ENCODE measurements at regions not wholly inside any gene's neighbourhood (a gene's known extent, or its start where the extent isn't known, plus 50 kb on each side); places are given as distances from the start of the nearest gene placed in this dataset.

DNA sequence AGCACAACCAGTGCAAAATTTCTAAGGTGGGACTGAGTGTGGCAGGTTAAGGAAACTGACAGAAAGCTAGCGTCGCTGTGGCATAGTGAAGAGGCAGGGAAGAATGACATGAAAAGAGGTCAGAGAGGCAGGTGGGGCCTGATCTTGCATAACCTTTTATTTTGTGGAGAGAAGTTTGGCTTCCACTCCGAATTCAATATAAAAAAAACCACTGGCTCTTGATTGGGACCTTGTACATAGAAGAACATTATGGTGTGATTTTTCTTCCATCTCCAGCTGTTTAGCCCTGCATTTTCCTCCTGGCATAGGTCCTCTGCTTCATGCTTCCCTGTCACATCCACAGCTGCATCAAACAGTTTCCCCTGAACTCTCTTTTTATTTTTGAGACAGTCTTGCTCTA, 170.5 kb upstream of the MEOX2 start:
- TF ChIP-seq POLR2AphosphoS5 (IDR thresholded peaks at IDR 0.05; ENCODE audit: low read depth, low read length) (no peak), POLR2A (IDR thresholded peaks at IDR 0.05; ENCODE audit: low read depth, low read length) (no peak)

Measured in GM12892 (cell line).